ENCODE measurements at regions not wholly inside any gene's neighbourhood (a gene's known extent, or its start where the extent isn't known, plus 50 kb on each side); places are given as distances from the start of the nearest gene placed in this dataset.

- Histone ChIP-seq H3K9me3 (ENCODE audit: low read length) (no peaks in the 10 kb centered on the region), H3K4me1 (ENCODE audit: insufficient read depth, low read length, poor library complexity, severe bottlenecking) (no peaks in the 10 kb centered on the region), H3K36me3 (ENCODE audit: insufficient read depth, low read length) (no peaks in the 10 kb centered on the region), H4K20me1 (ENCODE audit: insufficient read depth, low read length) (no peaks in the 10 kb centered on the region), H3K4me2 (ENCODE audit: low read length) (no peak overlapping the region), H3K79me2 (ENCODE audit: insufficient read depth, low read depth, low read length) (no peaks in the 10 kb centered on the region), H3K27ac (ENCODE audit: low read depth, low read length, poor library complexity, severe bottlenecking) (no peak overlapping the region), H3K9me2 (ENCODE audit: insufficient read depth, low read length) (no peaks in the 10 kb centered on the region), H2AFZ (ENCODE audit: low read length) (no peak overlapping the region), H3K4me3 (ENCODE audit: low read depth, low read length, poor library complexity, severe bottlenecking) (no peak overlapping the region)
- POLR2A ChIA-PET, result interaction anchor here (1.0 to 2.2 kb wide), 2 partner anchors 10 to 13 kb away, joined by 3 to 7 read pairs; no protein-coding TSS in a partner anchor
- intact Hi-C loops (cut with micrococcal nuclease; ENCODE audit: unreplicated experiment), result no loop called here
- CTCF ChIA-PET (ENCODE audit: unreplicated experiment), result no interaction called here
- no peak for DNase-seq (ENCODE audit: low spot score)
- no TSS peak for BruUV-seq (replicated peaks)
- TF ChIP-seq CTCF (conservative IDR thresholded peaks at IDR 0.05; ENCODE audit: low read length), result no peak
- no peak for TF ChIP-seq EZH2phosphoT487 (IDR thresholded peaks at IDR 0.05; ENCODE audit: borderline replicate concordance, low read depth, low read length)
These were observed 275.2 kb downstream of the CSNK1G3 start for GRCh38 chr5:123787136-123787535.

DNA sequence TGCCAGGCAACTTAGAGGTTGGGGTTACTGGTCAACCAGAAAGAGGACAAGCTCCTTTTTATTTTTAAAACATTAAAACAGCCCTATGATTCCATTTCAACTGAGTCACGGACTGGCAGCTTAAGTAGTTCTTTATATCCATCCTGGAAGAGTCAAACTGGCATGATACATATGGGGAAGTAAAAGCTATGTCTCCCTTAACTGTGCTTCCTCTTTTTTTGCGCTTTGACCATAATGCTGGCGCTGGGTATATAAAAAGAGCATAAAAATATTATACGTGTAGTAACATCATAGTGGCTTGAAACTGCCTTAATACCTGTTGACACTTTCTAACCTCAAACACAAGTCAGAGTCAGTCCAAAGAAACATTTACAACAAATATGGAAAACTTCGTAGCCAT is 274.4 kb downstream of the CSNK1G3 start:
- Histone ChIP-seq H3K9me3 (ENCODE audit: low read length) (no peaks in the 10 kb centered on the region), H3K36me3 (ENCODE audit: insufficient read depth, low read length) (no peaks in the 10 kb centered on the region), H3K4me3 (ENCODE audit: low read depth, low read length, poor library complexity, severe bottlenecking) (no peak overlapping the region), H3K9me2 (ENCODE audit: insufficient read depth, low read length) (no peaks in the 10 kb centered on the region), H3K4me1 (ENCODE audit: insufficient read depth, low read length, poor library complexity, severe bottlenecking) (no peaks in the 10 kb centered on the region), H2AFZ (ENCODE audit: low read length) (no peak overlapping the region), H4K20me1 (ENCODE audit: insufficient read depth, low read length) (no peaks in the 10 kb centered on the region), H3K4me2 (ENCODE audit: low read length) (no peak overlapping the region), H3K79me2 (ENCODE audit: insufficient read depth, low read depth, low read length) (no peaks in the 10 kb centered on the region), H3K27ac (ENCODE audit: low read depth, low read length, poor library complexity, severe bottlenecking) (no peak overlapping the region)
- ChIA-PET CTCF (ENCODE audit: unreplicated experiment) (no interaction called here), POLR2A (interaction anchor here (0.7 to 2.2 kb wide), 3 partner anchors 9 to 120 kb away, joined by 3 to 7 read pairs (median 4); no protein-coding TSS in a partner anchor)
- no peak for DNase-seq (ENCODE audit: low spot score)
- no TSS peak for BruUV-seq (replicated peaks)
- TF ChIP-seq EZH2phosphoT487 (IDR thresholded peaks at IDR 0.05; ENCODE audit: borderline replicate concordance, low read depth, low read length) (no peak), CTCF (conservative IDR thresholded peaks at IDR 0.05; ENCODE audit: low read length) (no peak)
- intact Hi-C loops (cut with micrococcal nuclease; ENCODE audit: unreplicated experiment), result no loop called here

- intact Hi-C loops (cut with micrococcal nuclease; ENCODE audit: unreplicated experiment), result no loop called here
- DNase-seq (ENCODE audit: low spot score), result no peak
- ChIA-PET POLR2A (interaction anchor here (0.9 kb wide), 1 partner anchor 33 kb away, joined by 4 read pairs; no protein-coding TSS in a partner anchor), CTCF (ENCODE audit: unreplicated experiment) (no interaction called here)
- Histone ChIP-seq H4K20me1 (ENCODE audit: insufficient read depth, low read length) (no peaks in the 10 kb centered on the region), H3K9me2 (ENCODE audit: insufficient read depth, low read length) (no peaks in the 10 kb centered on the region), H3K27ac (ENCODE audit: low read depth, low read length, poor library complexity, severe bottlenecking) (no peak overlapping the region), H2AFZ (ENCODE audit: low read length) (no peak overlapping the region), H3K4me3 (ENCODE audit: low read depth, low read length, poor library complexity, severe bottlenecking) (no peak overlapping the region), H3K79me2 (ENCODE audit: insufficient read depth, low read depth, low read length) (no peaks in the 10 kb centered on the region), H3K9me3 (ENCODE audit: low read length) (no peaks in the 10 kb centered on the region), H3K4me1 (ENCODE audit: insufficient read depth, low read length, poor library complexity, severe bottlenecking) (no peaks in the 10 kb centered on the region), H3K4me2 (ENCODE audit: low read length) (no peak overlapping the region), H3K36me3 (ENCODE audit: insufficient read depth, low read length) (no peaks in the 10 kb centered on the region)
- BruUV-seq (replicated peaks), result no TSS peak
- TF ChIP-seq EZH2phosphoT487 (IDR thresholded peaks at IDR 0.05; ENCODE audit: borderline replicate concordance, low read depth, low read length) (no peak), CTCF (conservative IDR thresholded peaks at IDR 0.05; ENCODE audit: low read length) (no peak)
These were observed 273.4 kb downstream of the CSNK1G3 start for GRCh38 chr5:123785162-123786071.
